Fibroblast of lung (primary cell): ENCODE measurements at regions not wholly inside any gene's neighbourhood (a gene's known extent, or its start where the extent isn't known, plus 50 kb on each side); places are given as distances from the start of the nearest gene placed in this dataset.
"Not testable (repeated sequence)": the region's sequence is repeated elsewhere in the genome, so short reads cannot be mapped to it uniquely, and the experiment has no call there.

ENCODE experiments used
- DNase-seq, 2 donors: peaks; one replicate each; pipeline versions ENCODE4 v3.0.0 to v3.0.0-alpha.2; 2010; ENCODE audit warnings: low read depth in 2 of 2
- H2AFZ ChIP-seq: 2 replicates; pipeline ENCODE4 v1.5.1; 2012; ENCODE audit warnings: low read length, control low read depth, inconsistent platforms
- H3K27ac ChIP-seq: 2 replicates; pipeline ENCODE4 v1.5.1; 2011; ENCODE audit warnings: low read length, control low read depth; ENCODE audit not compliant: insufficient read depth
- H3K27me3 ChIP-seq: 2 replicates; pipeline ENCODE4 v1.5.1; 2011; ENCODE audit warnings: mild to moderate bottlenecking, low read length; ENCODE audit not compliant: control insufficient read depth, insufficient read depth
- H3K36me3 ChIP-seq: 2 replicates; pipeline ENCODE4 v1.5.1; 2011; ENCODE audit warnings: low read length; ENCODE audit not compliant: control insufficient read depth, insufficient read depth
- H3K4me1 ChIP-seq: 2 replicates; pipeline ENCODE4 v1.5.1; 2011; ENCODE audit warnings: low read length; ENCODE audit not compliant: control insufficient read depth, insufficient read depth; ENCODE audit errors: extremely low read depth
- H3K4me2 ChIP-seq: 2 replicates; pipeline ENCODE4 v1.5.1; 2011; ENCODE audit warnings: low read length, control low read depth; ENCODE audit not compliant: insufficient read depth; ENCODE audit errors: extremely low read depth
- H3K4me3 ChIP-seq, 4 experiments: fragments of 200-600 bp in 1 of 4; sonication (generic) in 1 of 4; replicated peaks in 1 of 4; 2 replicates each; pipeline ENCODE4 v1.5.1; 2011 to 2016; ENCODE audit warnings: low read length in 4 of 4, low read depth in 3 of 4, mild to moderate bottlenecking in 3 of 4, control low read depth in 2 of 4, inconsistent platforms in 1 of 4, mixed read lengths in 1 of 4; ENCODE audit not compliant: insufficient read depth in 1 of 4; ENCODE audit errors: control extremely low read depth in 1 of 4
- H3K79me2 ChIP-seq: 2 replicates; pipeline ENCODE4 v1.5.1; 2012; ENCODE audit warnings: mild to moderate bottlenecking, low read length, inconsistent platforms; ENCODE audit not compliant: control insufficient read depth, insufficient read depth
- H3K9ac ChIP-seq: 2 replicates; pipeline ENCODE4 v1.5.1; 2011; ENCODE audit warnings: mild to moderate bottlenecking, low read length, control low read depth; ENCODE audit not compliant: insufficient read depth
- H3K9me3 ChIP-seq: 2 replicates; pipeline ENCODE4 v1.5.1; 2012; ENCODE audit warnings: low read depth, low read length; ENCODE audit not compliant: control insufficient read depth, insufficient read depth
- H4K20me1 ChIP-seq: 2 replicates; pipeline ENCODE4 v1.5.1; 2011; ENCODE audit warnings: low read length; ENCODE audit not compliant: control insufficient read depth, insufficient read depth; ENCODE audit errors: extremely low read depth
- EZH2 ChIP-seq: IDR thresholded peaks from 2 replicates; pipeline ENCODE4 v1.5.1; 2012; ENCODE audit warnings: low read length, control low read depth, mild to moderate bottlenecking; ENCODE audit errors: missing control alignments
- TF ChIP-seq, protein P1 (sequence below), 2 donors: IDR thresholded peaks in 1 of 2; conservative IDR thresholded peaks in 1 of 2; 1 replicate in 1 of 2; 2 replicates in 1 of 2; pipeline ENCODE4 v1.5.1; 2011 to 2012; ENCODE audit warnings: low read length in 2 of 2, control low read depth in 1 of 2, inconsistent platforms in 1 of 2, low read depth in 1 of 2, mild to moderate bottlenecking in 1 of 2

DNA sequence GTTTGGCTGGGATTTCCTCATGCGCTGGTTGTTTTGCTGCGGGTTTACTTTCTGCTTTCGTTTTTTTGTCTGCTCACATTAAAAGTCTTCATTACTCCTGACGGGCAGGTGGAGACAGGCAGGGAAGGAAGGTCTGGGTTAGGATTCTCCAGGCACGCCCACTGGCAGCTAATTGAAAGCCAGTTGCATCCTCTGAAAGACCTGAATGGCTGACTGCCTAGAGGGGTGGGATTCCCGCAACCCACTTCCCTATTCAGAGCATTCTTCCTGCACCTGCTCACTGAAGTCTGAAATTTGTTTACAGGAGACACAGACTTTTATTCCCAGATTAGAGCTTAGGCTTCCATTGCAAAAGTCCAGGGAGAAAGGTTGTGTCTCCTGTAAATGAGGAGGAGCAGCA lies 172.0 kb downstream of the UQCRFS1 start:
- no peak overlapping the region for H3K4me3 ChIP-seq

DNA sequence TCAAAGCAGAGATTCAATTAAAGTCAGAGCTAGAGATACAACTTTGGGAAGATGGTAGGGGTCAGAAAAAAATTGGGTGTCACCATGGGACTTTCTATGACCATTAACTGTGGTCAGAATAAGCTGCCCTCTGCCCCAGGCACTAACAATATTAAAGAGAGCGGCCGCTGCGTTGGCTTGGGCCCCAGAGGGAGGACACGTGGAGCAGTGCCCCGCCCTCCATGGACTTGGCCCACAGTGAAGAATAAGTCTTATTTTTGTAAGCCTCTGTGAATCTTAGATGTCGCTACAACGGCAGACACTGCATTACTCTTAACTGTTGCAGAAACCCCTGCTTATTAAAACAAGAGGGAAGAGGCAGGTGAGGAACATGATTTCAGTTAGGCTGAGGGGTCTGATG lies 172.7 kb downstream of the UQCRFS1 start:
- Histone ChIP-seq H3K27ac (no peak overlapping the region), H3K4me1 (no peaks in the 10 kb centered on the region), H3K27me3 (no peaks in the 10 kb centered on the region), H3K9me3 (no peaks in the 10 kb centered on the region), H3K4me3 (no peak overlapping the region), H4K20me1 (no peaks in the 10 kb centered on the region), H3K4me2 (no peak overlapping the region), H3K36me3 (no peaks in the 10 kb centered on the region), H3K79me2 (no peaks in the 10 kb centered on the region), H3K9ac (no peak overlapping the region), H2AFZ (no peak overlapping the region)
- no peak for TF ChIP-seq EZH2
- TF ChIP-seq, protein P1, sequence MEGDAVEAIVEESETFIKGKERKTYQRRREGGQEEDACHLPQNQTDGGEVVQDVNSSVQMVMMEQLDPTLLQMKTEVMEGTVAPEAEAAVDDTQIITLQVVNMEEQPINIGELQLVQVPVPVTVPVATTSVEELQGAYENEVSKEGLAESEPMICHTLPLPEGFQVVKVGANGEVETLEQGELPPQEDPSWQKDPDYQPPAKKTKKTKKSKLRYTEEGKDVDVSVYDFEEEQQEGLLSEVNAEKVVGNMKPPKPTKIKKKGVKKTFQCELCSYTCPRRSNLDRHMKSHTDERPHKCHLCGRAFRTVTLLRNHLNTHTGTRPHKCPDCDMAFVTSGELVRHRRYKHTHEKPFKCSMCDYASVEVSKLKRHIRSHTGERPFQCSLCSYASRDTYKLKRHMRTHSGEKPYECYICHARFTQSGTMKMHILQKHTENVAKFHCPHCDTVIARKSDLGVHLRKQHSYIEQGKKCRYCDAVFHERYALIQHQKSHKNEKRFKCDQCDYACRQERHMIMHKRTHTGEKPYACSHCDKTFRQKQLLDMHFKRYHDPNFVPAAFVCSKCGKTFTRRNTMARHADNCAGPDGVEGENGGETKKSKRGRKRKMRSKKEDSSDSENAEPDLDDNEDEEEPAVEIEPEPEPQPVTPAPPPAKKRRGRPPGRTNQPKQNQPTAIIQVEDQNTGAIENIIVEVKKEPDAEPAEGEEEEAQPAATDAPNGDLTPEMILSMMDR (conservative IDR thresholded peaks at IDR 0.05 in 1 of 2, IDR thresholded peaks at IDR 0.05 in 1 of 2; ENCODE audit: low read depth in 1 of 2, low read length in 2 of 2) = no peak
- DNase-seq = no peak

More for the DNA sequence above, 172.0 kb downstream of the UQCRFS1 start:
- H3K9ac ChIP-seq = no peak overlapping the region
- H3K79me2 ChIP-seq = no peaks in the 10 kb centered on the region
- H4K20me1 ChIP-seq = no peaks in the 10 kb centered on the region
- H3K27ac ChIP-seq = no peak overlapping the region
- no peaks in the 10 kb centered on the region for H3K4me1 ChIP-seq
- no peak for DNase-seq
- H3K36me3 ChIP-seq = no peaks in the 10 kb centered on the region
- TF ChIP-seq, protein P1 (conservative IDR thresholded peaks at IDR 0.05 in 1 of 2, IDR thresholded peaks at IDR 0.05 in 1 of 2; ENCODE audit: low read depth in 1 of 2, low read length in 2 of 2) = no peak
- no peak for TF ChIP-seq EZH2
- no peaks in the 10 kb centered on the region for H3K9me3 ChIP-seq
- H3K27me3 ChIP-seq = no peaks in the 10 kb centered on the region
- no peak overlapping the region for H3K4me2 ChIP-seq
- no peak overlapping the region for H2AFZ ChIP-seq

DNA sequence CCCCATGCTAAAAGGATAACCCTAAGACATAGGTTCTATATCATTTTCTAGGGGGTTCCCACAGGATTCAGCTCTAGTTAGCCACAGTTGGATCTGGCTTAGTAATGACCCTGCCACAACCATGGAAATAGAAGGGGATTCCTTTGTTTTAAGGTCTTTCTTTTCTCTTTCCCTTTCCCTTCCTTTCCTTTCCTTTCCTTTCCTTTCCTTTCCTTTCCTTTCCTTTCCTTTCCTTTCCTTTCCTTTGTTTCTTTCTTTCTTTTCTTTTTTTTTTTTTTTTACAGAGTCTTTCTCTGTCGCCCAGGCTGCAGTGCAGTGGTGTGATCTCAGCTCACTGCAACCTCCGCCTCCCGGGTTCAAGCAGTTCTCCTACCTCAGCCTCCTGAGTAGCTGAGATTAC lies 173.9 kb downstream of the UQCRFS1 start:
- not testable (repeated sequence) for H3K4me1 ChIP-seq, H3K36me3 ChIP-seq, H4K20me1 ChIP-seq, H3K9ac ChIP-seq, H3K27me3 ChIP-seq, H3K27ac ChIP-seq, H2AFZ ChIP-seq, H3K4me2 ChIP-seq, H3K4me3 ChIP-seq, H3K79me2 ChIP-seq, H3K9me3 ChIP-seq, DNase-seq

DNA sequence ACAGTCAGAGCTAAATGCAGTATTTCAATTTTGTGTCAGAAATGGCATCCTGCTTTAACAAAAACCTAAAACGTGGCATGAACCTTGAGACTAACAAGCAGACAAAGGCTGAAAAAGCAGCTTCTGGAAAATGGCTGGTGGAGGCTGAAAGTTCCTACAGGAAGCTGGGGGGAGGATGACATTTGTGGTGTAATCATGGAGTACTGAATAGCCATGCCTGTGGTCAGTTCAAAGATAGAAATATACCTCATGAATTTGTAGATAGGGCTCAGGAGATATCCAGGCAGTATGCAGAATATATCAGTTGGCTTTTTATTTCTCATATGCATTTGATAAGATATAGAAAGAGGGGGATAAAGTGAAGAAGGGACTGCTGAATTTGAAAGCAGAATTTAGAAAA lies 181.7 kb downstream of the UQCRFS1 start:
- DNase-seq = no peak
- Histone ChIP-seq H3K4me1 (no peaks in the 10 kb centered on the region), H3K27ac (no peak overlapping the region), H3K36me3 (no peaks in the 10 kb centered on the region), H3K27me3 (no peaks in the 10 kb centered on the region), H3K4me3 (no peak overlapping the region), H3K9ac (no peak overlapping the region), H3K4me2 (no peak overlapping the region), H4K20me1 (no peaks in the 10 kb centered on the region), H2AFZ (no peak overlapping the region), H3K9me3 (no peaks in the 10 kb centered on the region), H3K79me2 (no peaks in the 10 kb centered on the region)
- TF ChIP-seq EZH2 = no peak
- TF ChIP-seq, protein P1 (conservative IDR thresholded peaks at IDR 0.05 in 1 of 2, IDR thresholded peaks at IDR 0.05 in 1 of 2; ENCODE audit: low read depth in 1 of 2, low read length in 2 of 2) = no peak
